ENCODE measurements at regions not wholly inside any gene's neighbourhood (a gene's known extent, or its start where the extent isn't known, plus 50 kb on each side); places are given as distances from the start of the nearest gene placed in this dataset.

DNA sequence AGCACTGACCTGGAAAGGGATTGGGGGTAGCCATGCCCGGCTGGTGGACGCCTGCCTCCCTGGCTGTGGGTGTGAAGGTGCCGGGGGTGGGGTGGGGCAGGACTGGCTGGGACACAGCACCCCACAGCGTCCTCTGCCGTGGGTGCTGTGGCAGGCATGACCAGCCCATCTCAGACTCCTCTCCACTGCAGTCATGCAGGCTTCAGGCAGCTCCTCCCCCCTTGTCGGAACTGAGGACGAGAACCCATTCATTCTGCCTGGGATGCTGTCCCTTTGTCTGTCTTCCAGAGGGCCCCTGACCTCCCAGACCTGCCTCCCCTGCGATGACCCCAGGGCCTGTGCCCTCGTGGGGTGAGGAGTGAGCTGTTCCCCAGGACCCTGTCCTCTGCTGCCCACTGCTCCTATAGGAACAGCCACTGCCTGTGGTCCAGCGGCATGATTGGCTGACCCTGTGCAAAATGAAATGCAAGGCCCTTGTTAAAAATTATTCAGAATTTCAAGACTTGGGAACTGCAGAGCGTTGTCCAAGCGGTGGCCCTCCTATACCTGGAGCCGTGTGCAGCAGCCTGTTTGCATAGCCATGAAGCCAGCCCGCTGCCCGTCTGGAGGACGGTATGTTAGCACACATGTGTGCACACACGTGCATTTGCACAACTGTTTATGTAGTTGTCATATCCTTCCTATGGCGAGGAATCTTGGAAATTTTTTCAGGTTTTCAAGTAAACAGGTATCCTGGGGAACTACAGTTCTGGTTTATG, 1122.3 kb downstream of the BRD1 start:
- DNase-seq (ENCODE audit: low read depth): no peak
- H3K4me3 ChIP-seq (ENCODE audit: control insufficient read depth, low read depth, low read length): no peak overlapping the region
- TF ChIP-seq, protein P1, sequence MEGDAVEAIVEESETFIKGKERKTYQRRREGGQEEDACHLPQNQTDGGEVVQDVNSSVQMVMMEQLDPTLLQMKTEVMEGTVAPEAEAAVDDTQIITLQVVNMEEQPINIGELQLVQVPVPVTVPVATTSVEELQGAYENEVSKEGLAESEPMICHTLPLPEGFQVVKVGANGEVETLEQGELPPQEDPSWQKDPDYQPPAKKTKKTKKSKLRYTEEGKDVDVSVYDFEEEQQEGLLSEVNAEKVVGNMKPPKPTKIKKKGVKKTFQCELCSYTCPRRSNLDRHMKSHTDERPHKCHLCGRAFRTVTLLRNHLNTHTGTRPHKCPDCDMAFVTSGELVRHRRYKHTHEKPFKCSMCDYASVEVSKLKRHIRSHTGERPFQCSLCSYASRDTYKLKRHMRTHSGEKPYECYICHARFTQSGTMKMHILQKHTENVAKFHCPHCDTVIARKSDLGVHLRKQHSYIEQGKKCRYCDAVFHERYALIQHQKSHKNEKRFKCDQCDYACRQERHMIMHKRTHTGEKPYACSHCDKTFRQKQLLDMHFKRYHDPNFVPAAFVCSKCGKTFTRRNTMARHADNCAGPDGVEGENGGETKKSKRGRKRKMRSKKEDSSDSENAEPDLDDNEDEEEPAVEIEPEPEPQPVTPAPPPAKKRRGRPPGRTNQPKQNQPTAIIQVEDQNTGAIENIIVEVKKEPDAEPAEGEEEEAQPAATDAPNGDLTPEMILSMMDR (IDR thresholded peaks at IDR 0.05; ENCODE audit: control insufficient read depth, insufficient read depth, low read depth, low read length, missing control alignments): no peak

DNA sequence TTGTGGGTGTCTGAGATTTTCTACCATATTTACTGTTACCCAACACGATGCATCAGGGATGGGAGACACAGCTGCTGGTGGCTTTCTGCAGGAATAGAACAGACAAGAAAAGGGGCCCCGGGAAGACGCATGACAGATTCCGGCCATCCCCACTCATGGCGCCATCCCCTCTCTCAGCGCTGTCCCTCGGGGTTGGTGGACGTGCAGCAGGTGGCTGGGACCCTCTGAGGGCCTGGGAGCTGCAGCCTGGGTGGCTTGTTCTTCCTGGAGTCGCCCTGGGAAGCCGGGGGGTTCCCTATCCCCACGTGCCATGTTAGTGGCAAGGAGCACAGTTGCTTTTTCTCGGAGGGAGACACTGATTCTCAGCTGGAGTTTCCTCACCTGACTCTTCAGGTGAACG, 1123.3 kb downstream of the BRD1 start:
- DNase-seq (ENCODE audit: low read depth): no peak
- TF ChIP-seq, protein P1 (IDR thresholded peaks at IDR 0.05; ENCODE audit: control insufficient read depth, insufficient read depth, low read depth, low read length, missing control alignments): no peak
- H3K4me3 ChIP-seq (ENCODE audit: control insufficient read depth, low read depth, low read length): no peak overlapping the region

DNA sequence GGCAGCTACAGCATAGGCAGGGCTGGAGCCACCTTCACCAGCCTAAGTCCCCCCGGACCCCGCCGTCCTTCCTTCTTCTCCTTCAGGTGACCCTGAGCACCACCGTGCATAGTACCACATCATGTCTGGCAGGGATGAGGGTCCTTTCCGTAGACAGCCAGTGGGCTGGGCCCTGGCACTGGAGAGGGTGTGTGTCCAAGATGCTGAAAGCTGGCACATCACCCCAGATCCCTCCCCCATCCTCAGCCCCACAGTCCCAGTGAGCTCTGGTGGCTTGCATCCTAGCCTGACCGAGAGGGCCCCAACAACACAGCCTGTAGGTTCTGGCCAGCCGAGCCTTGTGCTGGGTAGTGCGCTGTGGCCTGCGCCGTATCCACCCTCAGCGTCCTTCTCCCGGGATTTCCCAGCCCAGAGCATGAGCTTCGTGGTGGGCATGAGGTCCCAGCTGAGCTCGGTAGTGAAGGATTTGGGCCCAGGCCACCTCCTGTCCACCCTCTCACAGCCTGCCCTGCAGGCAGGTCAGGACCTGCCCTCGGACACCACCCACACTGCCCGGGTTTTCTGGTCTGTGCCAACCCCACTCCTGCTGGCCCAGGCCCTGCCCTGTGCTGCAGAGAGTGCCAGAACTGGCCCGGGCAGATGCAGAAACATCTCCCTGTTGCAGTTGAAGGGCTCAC, 1124.3 kb downstream of the BRD1 start:
- TF ChIP-seq, protein P1 (IDR thresholded peaks at IDR 0.05; ENCODE audit: control insufficient read depth, insufficient read depth, low read depth, low read length, missing control alignments): no peak
- no peak overlapping the region for H3K4me3 ChIP-seq (ENCODE audit: control insufficient read depth, low read depth, low read length)
- no peak for DNase-seq (ENCODE audit: low read depth)

DNA sequence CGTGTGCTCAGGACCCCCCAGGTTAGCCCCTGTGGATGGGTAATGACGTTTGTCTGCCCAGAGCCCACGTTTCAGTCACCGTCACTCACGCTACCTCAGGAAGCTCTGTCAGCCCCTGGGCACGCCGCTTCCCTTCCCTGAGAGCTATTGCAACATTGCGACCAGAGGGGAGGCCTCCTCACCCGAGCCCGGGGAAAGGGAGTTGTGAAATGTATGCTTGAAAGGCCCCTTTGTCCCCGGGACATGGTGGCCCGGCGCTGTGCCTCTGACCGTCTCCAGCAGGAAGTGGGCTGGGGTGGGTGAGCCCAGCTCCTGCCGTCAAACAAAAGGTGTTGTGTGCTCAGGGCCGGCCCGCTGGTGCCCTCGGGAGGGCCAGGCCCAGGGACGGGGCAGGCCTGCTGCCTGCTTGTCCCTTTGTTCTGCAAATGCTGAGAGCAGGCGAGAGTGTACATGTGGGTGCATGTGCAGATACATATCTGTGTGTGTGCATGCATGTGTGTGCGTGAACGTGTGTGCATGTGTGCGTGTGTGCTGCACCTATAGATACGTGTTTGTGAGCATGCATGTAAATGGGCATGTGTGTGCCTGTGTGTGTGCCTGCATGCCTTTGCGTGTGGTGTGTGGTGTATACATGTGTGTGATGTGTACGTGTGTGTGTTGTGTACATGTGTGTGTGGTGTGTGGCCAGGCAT, 1125.0 kb downstream of the BRD1 start:
- no peak for DNase-seq (ENCODE audit: low read depth)
- TF ChIP-seq, protein P1 (IDR thresholded peaks at IDR 0.05; ENCODE audit: control insufficient read depth, insufficient read depth, low read depth, low read length, missing control alignments): no peak
- H3K4me3 ChIP-seq (ENCODE audit: control insufficient read depth, low read depth, low read length): no peak overlapping the region

DNA sequence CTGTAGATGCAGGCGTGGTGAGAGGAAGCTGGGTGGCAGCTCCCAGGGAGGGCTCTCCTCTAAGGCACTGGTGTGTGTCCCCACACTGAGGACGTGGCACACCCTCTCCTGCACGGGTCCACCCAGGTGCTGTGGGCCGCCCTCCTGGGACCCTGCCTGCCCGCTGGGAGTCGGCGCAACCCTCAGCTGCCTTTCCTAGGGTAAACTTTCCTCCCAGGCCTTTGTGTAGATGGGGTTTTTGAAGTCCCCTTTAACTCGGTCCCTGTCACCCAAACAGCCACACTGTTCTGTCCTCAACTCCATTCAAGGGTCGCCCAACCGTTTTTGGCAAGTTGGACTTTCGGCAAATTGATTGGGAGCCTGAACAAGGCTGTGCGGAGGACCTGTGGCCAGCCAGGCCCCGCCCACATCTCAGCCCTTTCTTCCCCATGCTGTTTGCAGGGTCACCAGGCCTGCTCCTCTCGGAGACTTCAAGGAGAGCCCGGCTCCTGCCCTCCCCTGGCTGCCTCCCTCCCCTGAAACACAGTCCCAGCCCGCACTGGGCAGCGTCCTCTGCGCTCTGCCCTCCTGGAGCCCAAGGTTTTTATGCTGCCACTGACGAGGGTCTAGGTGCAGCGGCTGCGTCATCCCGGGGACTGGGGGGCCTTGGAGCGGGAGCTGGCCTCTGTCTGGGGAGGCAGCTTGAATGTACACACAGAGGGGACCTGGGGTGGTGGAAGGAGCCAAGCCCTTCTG, 1126.2 kb downstream of the BRD1 start:
- H3K4me3 ChIP-seq (ENCODE audit: control insufficient read depth, low read depth, low read length): no peak overlapping the region
- TF ChIP-seq, protein P1 (IDR thresholded peaks at IDR 0.05; ENCODE audit: control insufficient read depth, insufficient read depth, low read depth, low read length, missing control alignments): no peak
- DNase-seq (ENCODE audit: low read depth): no peak

Data from AG09309 (cell line).